Tibial nerve (tissue), 3 donors: ENCODE measurements at regions not wholly inside any gene's neighbourhood (a gene's known extent, or its start where the extent isn't known, plus 50 kb on each side); places are given as distances from the start of the nearest gene placed in this dataset.

ENCODE experiments used
- POLR2A ChIP-seq, 2 donors: fragments of 450-650 bp; IDR thresholded peaks; one replicate each; pipeline ENCODE4 v1.6.1; 2017; ENCODE audit warnings: antibody characterized with exemption in 2 of 2, mild to moderate bottlenecking in 2 of 2, moderate library complexity in 2 of 2
- TF ChIP-seq, protein P1 (sequence below), 5 experiments: fragments of 200-600 bp in 3 of 5; fragments of 450-650 bp in 2 of 5; sonication (generic) in 3 of 5; IDR thresholded peaks; one replicate each; pipeline ENCODE4 v1.5.1; 2016 to 2019; ENCODE audit warnings: antibody characterized with exemption in 5 of 5, mild to moderate bottlenecking in 3 of 5, moderate library complexity in 2 of 5

DNA sequence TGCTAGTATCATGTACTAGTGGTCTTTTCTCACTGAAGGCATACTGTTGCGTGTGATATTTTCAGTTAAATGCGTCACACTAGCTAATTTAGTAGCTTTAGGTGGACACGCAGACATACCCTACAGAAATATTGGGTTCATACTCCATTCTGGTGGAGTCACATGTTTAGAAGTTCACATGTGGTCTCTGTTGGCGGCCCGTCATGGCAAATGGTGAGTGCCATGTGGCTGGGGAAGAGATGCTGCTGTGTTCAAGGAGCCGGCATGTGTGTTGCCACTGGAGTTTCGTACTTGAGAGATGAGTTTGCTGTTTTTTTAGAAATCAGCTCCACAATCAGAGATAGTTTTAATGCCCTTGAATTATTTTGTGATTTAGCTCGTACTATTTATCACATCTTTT, 454.6 kb downstream of the PCNX1 start:
- TF ChIP-seq, protein P1, sequence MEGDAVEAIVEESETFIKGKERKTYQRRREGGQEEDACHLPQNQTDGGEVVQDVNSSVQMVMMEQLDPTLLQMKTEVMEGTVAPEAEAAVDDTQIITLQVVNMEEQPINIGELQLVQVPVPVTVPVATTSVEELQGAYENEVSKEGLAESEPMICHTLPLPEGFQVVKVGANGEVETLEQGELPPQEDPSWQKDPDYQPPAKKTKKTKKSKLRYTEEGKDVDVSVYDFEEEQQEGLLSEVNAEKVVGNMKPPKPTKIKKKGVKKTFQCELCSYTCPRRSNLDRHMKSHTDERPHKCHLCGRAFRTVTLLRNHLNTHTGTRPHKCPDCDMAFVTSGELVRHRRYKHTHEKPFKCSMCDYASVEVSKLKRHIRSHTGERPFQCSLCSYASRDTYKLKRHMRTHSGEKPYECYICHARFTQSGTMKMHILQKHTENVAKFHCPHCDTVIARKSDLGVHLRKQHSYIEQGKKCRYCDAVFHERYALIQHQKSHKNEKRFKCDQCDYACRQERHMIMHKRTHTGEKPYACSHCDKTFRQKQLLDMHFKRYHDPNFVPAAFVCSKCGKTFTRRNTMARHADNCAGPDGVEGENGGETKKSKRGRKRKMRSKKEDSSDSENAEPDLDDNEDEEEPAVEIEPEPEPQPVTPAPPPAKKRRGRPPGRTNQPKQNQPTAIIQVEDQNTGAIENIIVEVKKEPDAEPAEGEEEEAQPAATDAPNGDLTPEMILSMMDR (IDR thresholded peaks at IDR 0.05): no peak
- TF ChIP-seq POLR2A (IDR thresholded peaks at IDR 0.05): no peak
